SKM-1 (cell line): ENCODE measurements at regions not wholly inside any gene's neighbourhood (a gene's known extent, or its start where the extent isn't known, plus 50 kb on each side); places are given as distances from the start of the nearest gene placed in this dataset.
"Not testable (repeated sequence)": the region's sequence is repeated elsewhere in the genome, so short reads cannot be mapped to it uniquely, and the experiment has no call there.

Source experiments
- DNase-seq: peaks from one replicate; lab custom pipeline; 2025; ENCODE audit not compliant: unreplicated experiment; lab: John Stamatoyannopoulos, UW

- DNase-seq, result no peak
Observed at GRCh38 chrX:8027827-8028226, 100.6 kb upstream of the PNPLA4 start.

DNA sequence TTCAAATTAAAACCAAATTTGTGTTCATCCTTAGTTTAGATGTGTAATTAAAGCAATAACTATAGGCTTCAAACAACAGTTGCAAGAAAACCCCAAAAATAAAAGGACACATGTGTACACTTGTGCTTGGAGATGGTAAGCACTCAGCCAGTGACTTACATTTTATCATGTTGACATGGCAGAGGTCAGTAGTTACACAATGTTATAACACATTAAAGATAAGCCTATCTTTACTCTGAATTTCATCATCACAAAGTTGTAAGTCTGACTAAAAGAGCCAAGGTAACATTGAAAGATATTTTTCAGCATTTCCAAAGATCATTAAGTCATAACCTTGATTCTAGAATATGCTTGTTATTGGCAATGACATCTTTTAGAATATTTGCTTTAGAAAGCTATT is 98.5 kb upstream of the PNPLA4 start:
- DNase-seq, result no peak

DNA sequence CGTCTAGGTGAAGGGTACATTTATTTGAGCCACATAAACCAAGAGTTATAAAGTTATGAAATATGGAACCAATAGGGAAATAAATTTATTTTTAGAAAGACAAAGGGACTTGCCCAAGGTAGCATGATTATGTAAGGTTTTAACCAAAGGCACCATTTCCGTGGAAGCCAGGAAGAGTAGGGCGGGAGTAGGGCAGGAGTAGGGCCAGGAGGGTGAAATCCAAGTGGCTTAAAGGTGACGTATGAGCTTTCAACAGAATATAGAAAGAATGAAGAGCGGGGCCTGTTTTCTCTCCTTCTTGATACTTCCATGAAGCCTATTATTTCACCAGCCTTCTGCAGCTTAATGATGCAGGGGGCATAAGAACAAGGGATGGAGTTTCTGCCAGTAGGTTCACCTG is 91.7 kb upstream of the PNPLA4 start:
- DNase-seq, result no peak

GRCh38 chrX:8010105-8010504 is 82.9 kb upstream of the PNPLA4 start:
- no peak for DNase-seq

- DNase-seq, result no peak
Observed at GRCh38 chrX:8005678-8006347, 78.6 kb upstream of the PNPLA4 start.

GRCh38 chrX:8003147-8003883 is 76.1 kb upstream of the PNPLA4 start:
- DNase-seq, result no peak

DNA sequence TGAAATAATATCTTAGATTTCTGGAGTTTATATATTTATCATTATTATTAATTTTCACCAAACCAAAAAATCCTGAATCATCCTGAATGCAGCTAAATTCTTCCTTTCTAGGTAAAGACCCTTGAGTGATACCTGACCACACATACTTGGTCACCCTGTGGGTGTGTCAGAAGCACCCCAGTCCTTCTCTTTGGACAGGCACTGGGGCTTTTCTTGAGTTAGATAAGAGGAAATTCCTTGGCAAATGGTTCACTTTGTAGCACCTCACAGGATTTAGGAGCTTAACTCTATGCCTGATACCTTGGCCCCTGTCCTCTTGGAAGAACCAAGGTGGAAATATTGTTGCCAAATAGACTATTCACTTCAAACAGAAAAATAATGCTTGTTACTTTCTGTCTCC is 69.6 kb upstream of the PNPLA4 start:
- DNase-seq, result no peak

- no peak for DNase-seq
Observed at GRCh38 chrX:7996414-7996813, 69.2 kb upstream of the PNPLA4 start.

DNA sequence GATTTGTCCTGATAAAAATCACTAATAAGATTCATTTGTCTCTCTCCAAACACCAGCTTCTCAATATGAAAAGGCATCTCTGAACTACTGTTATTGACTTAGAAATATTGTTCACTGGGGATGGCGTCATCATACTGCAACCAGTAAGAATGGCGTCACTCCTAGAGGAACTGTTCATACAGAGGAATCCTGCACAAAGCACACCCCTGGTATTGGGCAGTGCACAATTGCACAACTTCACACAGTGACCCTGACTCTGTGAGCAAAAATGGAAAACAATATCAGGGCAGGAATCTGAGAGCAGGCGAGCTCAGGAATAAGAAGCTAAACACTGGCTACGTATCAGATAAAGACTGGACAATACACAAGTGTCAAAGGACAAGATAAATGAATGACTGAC is 66.7 kb upstream of the PNPLA4 start:
- no peak for DNase-seq

- not testable (repeated sequence) for DNase-seq
Observed at GRCh38 chrX:7988013-7988759, 61.0 kb upstream of the PNPLA4 start.

GRCh38 chrX:7987160-7988012 is 60.2 kb upstream of the PNPLA4 start:
- peak; percentile 15 for DNase-seq

DNA sequence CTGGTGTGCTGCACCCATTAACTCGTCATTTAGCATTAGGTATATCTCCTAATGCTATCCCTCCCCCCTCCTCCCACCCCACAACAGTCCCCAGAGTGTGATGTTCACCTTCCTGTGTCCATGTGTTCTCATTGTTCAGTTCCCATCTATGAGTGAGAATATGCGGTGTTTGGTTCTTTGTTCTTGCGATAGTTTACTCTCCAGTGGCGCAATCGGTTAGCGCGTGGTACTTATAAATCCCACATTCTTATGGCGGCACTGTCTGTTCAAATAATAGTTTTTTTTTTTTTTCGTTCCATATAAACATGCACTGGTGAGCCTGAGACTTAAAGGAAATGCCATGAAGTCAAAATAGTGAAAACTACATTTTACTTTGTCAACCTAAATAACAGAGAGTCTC is 59.5 kb upstream of the PNPLA4 start:
- DNase-seq, result not testable (repeated sequence)

DNA sequence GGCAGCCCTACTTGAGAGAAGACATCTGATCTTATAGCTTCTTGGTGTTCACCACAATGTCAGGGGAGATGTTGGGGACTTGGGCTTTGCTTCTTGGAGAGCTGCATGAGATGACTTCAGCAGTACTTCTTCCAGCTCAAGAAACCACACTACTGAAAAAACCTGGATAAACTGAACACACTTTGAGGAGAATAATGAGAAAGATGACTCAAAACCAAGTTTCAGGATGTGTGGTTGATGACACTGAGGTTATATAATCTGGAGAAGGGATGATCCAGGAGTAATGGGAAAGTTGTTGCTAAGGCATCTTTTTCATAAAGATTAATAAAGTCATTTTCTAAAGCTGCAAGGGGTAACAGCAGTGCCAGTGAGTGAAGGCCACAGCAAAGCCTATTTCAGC is 58.4 kb upstream of the PNPLA4 start:
- no peak for DNase-seq

- DNase-seq, result no peak
Observed at GRCh38 chrX:7983581-7983980, 56.4 kb upstream of the PNPLA4 start.
